ENCODE measurements at regions not wholly inside any gene's neighbourhood (a gene's known extent, or its start where the extent isn't known, plus 50 kb on each side); places are given as distances from the start of the nearest gene placed in this dataset.
"Not testable (repeated sequence)": the region's sequence is repeated elsewhere in the genome, so short reads cannot be mapped to it uniquely, and the experiment has no call there.

DNA sequence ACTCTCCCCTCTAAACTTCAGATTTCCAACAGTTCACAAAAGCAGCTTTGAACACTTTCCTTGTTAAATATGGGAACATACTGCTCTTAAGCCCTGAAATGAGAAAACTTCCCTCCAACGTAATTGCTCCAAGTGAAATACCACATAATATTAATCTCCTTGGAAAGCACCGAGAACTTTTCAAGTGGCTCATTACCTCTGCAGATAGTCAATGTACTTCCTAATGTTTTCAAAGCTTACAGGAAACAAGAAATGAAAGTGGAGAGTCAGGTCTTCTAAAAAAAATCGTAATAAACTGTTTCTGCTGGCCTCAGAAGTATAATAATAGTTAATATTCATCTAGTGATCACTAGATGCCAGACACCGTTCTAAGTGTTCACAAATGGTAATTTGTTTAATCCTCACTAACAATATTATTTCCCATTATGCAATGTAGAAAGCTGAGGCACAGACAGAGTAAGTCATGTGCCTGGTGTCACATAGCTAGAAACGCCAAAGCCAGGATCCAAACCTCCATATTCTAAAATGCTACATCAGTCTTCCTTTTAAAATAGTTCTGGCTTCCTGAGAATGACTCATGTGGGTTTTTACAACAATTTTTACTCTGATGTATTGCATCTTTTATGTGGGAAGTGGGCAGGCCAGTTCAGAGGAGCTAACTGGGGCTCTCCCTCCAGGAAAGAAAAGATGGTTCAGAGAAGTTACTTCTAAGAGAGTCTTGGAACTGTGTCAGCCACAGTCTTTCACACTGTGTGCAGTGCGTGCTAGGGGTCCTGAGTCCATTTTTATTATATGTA lies 177.2 kb downstream of the PLPPR4 start:
- CTCF ChIA-PET, result no interaction called here

DNA sequence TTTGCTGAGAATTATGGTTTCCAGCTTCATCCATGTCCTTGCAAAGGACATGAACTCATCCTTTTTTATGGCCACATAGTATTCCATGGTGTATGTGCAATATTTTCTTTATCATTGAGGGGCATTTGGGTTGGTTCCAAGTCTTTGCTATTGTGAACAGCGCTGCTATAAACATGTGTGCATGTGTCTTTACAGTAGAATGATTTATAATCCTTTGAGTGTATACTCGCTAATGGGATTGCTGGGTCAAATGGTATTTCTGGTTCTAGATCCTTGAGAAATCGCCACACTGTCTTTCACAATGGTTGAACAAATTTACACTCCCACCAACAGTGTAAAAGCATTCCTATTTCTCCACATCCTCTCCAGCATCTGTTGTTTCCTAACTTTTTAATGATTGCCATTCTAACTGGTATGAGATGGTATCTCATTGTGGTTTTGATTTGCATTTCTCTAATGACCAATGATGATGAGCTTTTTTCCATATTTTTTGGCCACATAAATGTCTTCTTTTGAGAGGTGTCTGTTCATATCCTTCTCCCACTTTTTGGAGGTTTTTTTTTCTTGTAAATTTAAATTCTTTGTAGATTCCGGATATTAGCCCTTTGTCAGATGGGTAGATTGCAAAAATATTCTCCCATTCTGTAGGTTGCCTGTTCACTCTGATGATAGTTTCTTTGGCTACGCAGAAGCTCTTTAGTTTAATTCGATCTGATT lies 180.1 kb downstream of the PLPPR4 start:
- CTCF ChIA-PET, POLR2A ChIA-PET: not testable (repeated sequence)

More for the DNA sequence above, 177.2 kb downstream of the PLPPR4 start:
- POLR2A ChIA-PET, result no interaction called here

DNA sequence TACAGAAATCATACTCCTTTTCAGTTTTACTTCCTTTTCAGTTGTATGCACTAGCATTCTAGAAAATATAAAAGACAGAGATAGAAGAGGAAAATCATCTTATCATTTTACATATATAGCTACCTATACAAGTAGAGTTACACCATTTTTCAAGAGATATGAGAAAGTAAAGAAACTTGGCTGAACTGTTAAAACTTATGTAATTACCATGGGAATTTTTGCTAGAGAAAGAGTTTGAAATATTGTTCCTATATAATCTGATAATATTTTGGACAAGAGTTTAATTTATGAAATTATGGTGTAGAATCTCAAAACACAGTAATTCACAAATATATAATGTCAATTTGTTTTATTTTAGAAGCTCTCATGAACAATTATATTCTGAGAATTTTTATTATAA lies 180.8 kb downstream of the PLPPR4 start:
- ChIA-PET POLR2A (no interaction called here), CTCF (no interaction called here)

DNA sequence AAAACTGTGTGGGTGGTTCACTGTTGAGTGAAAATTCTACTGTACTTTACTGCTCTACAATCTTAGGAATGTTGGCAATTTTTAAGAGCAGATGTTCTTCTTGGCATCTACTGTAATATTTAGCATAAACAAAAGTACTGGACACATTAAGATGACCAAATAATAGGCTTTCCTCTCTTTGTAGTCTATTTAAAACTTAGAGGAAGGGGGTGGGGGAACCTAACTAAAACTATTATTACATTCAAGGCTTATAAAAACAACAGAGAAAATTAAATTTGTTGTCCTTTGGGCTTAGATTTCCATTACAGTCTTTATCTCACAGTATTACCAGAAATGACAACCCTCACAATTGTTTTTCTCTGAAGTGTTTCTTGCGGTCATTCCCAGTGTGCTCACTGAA lies 181.2 kb downstream of the PLPPR4 start:
- ChIA-PET POLR2A (no interaction called here), CTCF (no interaction called here)

DNA sequence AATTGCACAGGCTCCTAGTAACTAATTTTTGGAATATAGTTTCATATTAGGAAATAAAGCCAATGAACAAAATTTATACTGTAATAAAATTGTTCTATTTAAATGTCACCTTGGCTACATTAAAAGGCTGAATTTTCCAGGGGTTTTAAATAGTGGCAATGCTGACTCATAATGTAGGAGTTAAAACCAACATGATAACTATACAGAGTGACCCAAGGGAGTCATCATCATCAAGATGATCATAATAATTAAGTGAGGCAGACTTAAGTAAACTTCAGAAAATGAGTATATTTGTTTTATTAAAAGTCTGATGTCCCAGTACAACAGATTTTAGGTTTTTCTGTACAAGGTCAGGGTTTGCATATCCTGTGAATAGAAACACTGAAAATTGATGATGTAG lies 183.4 kb downstream of the PLPPR4 start:
- CTCF ChIA-PET, result no interaction called here
- POLR2A ChIA-PET, result no interaction called here

DNA sequence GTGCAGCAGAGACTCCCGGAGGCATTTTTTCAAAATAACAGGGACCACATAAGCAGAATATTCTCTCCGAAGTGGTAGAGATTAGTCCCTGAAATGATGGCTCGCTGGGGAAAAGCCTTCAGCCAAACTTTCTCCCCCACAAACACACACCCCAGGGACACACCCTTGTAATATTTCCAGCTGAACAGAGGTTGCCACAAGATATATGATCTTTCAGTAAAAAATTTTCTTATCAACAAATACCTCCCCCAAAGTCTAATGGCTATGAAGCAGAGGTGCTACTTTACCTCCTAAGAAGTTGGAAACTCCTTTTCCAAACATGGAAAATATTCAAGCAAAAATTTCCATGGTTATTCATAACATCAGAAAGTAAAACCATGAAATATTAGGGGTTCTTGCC lies 190.2 kb upstream of the PALMD start:
- POLR2A ChIA-PET, result no interaction called here
- CTCF ChIA-PET, result no interaction called here

DNA sequence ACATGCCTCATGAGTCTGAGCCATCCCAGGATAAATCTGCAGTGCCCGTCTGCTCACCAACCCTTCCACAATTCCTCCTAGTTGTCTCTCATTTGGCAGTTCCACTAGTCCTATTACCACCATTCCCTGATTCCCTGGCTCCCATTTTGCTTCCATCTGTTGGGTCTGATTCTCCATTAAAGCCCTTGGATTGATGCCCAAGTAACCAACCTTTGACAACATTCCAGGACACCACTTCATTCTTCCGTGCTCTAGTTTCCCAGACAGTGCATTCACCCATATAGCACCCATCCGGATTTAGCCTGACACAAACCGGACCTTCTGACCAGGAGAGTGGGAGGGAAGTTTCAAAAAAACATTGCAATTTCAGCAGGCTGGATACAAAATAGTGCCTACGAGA lies 189.4 kb upstream of the PALMD start:
- ChIA-PET CTCF (no interaction called here), POLR2A (no interaction called here)

DNA sequence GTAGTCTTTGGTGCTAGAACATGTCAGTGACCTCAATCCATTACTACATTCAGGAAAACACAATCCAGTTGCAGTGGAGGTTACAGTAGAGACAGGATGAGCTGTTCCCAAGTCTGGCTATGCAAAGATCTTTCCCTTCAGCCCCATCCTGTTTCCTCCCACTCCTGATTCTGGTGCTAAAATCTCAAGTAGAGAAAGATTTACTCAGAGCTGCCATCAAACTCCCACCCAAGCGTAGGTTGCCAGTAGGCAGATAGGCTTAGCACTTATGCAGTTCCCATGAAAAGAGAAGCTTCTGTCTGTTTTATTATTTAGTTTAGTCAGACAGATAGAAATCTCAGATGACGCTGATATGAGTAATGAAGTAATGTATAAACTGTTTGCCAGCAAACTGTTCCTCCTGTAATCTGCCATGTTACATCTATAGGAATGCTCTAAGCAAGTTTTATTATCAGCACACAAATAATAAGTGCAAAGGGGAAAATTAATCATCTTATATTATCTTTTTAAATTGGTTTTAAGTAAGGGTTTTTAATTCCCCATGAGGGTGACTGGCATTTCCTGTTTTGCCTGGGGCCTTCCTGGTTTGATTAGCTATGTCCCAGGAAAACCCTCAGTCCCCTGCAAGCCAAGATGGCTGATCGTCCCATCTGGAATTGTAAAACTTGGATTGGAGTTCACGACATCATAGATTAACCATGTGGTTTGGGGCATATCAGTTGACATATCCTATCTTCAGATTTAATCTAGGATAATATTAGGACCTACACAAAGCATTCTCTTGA lies 188.3 kb upstream of the PALMD start:
- CTCF ChIA-PET, result no interaction called here
- POLR2A ChIA-PET, result no interaction called here

DNA sequence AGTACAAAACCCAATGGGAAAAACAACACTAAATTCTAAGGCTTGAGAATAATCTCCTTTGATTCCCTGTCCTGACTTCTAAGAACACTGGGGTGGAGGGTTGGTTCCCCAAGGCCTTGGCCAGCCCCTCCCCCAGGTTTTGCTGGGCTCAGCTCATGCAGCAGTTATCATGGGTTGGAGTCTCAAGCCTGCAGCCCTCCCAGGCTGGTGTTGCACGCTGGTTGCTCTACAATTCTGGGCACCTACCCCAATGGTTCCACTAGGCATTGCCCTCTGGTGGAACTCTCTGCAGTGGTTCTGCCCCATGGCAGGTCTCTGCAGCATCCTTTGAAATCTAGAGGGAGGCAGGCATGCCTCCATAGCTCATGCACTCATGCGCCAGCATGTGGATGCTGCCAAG lies 184.4 kb upstream of the PALMD start:
- ChIA-PET CTCF (no interaction called here), POLR2A (no interaction called here)

DNA sequence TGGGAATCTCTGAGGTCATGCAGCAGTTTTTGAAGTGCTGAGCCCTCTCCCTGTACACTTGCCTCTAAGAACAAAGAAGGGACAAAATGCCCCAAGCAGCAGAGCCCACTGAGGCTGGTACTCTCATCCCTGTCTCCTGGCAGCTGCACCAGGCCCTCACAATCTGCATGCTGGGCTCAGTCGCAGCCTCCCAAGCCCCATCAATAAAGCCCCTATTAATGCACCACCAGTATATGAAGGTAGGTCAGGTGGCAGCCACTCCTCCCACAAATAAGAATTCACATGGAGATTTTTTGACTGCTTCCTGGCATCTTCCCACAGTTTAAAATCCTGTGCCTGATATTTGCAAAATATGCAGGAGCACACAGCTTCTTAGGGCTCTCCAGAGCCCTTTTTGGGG lies 181.2 kb upstream of the PALMD start:
- ChIA-PET POLR2A (no interaction called here), CTCF (no interaction called here)

DNA sequence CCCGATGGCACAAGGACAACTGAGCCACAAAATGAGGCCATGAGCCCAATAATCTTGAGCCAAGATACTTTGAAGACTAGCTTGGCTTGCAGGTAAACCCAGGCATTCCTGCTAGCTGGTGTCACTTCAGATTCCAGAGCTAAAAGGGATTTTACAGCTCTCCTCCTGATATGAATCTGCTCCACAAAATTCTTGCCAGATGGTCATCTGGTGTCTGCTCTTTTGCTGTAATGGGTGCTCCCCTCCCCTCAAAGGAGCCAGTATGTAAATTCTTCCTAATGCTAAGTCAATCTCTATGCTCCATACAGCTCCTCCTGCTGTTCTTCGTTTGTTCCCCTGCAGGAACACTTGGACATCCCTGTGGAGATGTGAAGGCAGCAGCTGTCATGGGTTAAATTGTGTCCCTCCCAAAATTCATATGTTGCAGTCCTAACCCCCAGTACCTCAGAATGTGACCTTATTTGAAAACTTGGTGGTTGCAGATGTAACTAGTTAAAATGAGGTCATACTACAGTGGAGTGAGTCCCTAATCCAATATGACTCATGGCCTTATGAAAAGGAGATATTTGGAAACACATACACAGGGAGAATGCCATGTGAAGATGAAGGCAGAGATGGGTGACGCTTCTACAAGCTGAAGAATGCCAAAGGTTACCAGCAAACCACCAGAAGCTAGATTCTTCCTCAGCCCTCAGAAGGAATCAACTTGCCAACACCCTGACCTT lies 180.6 kb upstream of the PALMD start:
- POLR2A ChIA-PET, result no interaction called here
- CTCF ChIA-PET, result no interaction called here

DNA sequence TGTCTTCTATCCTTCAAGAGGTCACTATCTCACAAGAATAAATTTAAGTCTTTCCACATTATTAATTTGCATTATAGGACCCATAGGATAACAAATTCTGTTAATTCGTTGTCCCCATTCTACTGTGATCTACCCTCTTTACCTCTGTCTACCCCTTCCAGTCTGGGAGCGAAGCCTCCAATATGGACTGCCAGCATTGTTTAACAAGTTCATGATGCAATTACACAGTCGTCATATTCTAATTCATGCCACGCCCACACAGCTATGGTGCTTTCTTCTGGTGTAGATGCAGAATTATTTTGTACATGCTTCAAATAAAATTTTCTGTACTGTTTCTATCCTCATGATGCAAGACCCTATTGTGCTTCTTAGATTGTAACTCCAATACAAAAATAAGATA lies 178.3 kb upstream of the PALMD start:
- ChIA-PET POLR2A (no interaction called here), CTCF (no interaction called here)

DNA sequence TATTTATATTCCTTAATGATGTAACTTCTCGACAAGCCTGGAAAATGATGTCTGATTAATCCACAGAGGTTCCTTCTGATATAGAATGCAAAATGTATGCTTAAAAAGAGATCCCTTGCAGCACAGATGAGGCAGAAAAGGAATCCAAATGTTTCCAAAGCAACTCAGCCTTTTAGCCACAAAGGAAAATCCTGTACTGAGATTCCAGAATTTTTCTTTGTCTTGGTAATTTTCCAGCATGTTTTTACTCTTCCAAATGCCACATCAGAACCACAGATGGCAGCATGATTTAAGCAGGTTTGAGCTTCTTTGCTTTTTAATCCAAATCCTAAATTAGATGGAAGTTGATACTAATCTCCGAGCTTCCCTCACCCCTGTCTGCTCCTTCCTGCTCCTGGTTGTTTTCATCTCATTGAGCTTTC lies 176.4 kb upstream of the PALMD start:
- POLR2A ChIA-PET, result no interaction called here
- CTCF ChIA-PET, result interaction anchor here (0.7 kb wide), 1 partner anchor 168 kb away, joined by 3 read pairs; no protein-coding TSS in a partner anchor

DNA sequence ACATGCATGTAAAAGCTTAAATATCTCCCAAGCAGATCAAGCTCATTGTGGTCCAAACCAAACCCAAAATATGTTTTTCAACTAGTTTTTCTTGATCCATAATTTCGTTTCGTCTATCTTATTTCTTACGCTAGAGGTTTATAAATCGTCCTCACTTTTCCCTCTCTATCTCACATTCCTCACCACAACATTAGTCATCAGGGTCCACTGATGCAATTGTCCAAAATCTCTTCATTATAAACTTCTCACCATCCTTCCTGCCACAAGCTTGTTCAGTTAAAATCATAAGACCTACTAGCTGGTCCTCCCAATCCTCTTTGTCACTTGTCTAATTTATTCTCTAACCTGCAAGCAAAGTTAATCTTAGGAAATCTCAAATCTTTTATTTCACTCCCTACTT lies 173.0 kb upstream of the PALMD start:
- ChIA-PET CTCF (no interaction called here), POLR2A (no interaction called here)

DNA sequence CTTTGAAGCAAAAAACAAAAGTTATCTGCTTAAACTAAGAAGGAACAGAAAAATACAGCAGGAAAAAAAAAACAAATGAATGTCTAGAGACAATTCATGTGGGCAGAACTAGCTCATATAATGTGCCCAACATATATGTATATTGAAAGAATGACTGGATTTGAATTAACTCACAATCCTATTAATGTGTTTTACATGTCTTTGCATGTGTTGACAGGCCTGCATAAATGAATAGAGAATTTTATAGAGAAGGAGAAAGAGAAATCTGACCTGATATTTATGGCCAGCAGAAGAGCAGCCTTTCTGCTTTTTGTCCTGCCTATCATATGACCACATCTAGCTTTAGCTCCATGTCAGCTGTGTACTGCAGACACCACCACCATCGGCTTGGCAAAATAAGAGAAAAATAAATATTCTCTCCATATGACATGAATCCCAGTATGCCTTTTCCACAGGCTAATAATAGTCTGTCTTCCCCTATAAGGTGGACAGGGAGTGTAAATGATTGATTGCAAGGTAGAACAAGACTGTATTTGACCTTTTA lies 171.5 kb upstream of the PALMD start:
- ChIA-PET POLR2A (no interaction called here), CTCF (no interaction called here)

DNA sequence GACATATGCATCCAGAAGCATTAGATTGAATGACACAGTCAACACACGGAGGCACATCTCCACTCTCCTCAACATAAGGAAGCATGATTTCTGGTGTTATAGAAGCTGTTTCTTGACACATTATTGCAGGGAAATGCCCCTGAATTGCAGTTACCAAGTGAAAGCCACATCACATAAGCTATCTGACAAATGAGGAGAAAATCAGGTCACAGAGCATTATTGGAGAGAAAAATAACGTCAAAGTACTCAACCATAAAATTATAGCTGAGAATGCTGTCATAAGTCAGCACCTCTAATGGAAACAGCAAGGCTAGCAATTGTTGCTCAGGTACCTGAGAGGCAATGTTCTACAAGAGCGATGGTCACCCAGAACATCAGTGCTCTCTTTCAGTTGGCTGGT lies 169.9 kb upstream of the PALMD start:
- CTCF ChIA-PET, result no interaction called here

DNA sequence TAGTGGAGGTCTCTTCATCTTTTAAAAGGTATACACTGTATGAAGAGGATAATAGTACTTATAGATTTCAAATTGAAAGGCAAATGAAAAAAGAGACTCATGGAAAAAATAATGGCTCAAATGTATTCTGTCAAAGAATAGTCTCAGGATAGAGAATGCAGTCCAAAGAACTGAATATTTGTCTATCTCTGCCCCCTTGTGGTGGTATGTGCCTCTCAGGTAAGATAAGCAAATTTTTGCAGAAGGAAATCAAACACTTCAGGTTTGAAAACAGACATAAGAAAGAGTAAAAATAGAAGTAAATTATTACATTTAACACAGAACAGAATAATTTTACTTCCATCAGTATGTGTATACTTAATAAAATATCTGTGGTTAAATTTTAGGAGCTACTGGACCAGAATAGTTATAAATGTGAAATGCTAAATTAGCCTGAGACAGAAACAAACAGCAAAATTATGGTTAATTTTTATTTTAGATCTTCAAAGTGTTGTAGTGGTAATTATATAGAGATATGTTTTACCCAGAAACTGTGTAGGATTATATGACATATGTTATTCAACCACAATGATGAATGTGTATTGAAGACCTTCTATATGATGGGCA lies 164.4 kb upstream of the PALMD start:
- POLR2A ChIA-PET, result no interaction called here
- CTCF ChIA-PET, result interaction anchor here (0.9 to 1.2 kb wide), 2 partner anchors 11 to 15 kb away, joined by 3 to 4 read pairs; no protein-coding TSS in a partner anchor

More for the DNA sequence above, 169.9 kb upstream of the PALMD start:
- POLR2A ChIA-PET, result no interaction called here

DNA sequence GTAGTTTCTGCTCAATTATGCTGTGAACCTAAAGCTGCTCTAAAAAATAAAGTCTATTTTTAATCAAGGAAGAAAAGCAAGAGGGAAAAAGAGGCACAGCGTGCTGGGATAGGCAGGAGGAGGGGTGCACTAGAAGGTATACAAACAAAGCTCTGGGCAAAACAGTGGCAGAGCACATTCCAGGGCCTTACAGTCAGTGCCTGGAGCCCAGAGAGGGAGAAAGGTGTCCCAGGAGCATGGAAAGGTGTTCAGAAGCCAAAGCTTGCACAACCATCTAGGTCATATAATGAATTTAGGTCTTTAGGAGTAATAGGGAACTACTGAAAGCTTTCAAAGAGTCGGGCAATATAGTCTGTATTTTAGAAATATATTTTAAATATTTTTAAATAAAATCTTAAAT lies 163.6 kb upstream of the PALMD start:
- CTCF ChIA-PET, result interaction anchor here (0.9 kb wide), 1 partner anchor 15 kb away, joined by 3 read pairs; no protein-coding TSS in a partner anchor
- POLR2A ChIA-PET, result no interaction called here

DNA sequence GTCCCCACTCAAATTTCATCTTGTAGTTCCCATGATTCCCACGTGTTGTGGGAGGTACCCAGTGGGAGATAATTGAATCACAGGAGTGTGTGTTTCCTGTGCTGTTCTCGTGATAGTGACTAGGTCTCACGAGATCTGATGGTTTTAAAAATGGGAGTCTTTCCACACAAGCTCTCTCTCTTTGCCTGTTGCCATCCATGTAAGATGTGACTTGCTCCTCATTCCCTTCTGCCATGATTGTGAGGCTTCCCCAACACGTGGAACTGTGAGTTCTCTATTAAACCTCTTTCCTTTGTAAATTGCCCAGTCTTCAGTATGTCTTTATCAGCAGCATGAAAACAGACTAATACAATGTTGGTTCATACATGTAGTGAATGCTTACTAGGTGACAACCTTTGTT lies 163.2 kb upstream of the PALMD start:
- ChIA-PET POLR2A (no interaction called here), CTCF (no interaction called here)

DNA sequence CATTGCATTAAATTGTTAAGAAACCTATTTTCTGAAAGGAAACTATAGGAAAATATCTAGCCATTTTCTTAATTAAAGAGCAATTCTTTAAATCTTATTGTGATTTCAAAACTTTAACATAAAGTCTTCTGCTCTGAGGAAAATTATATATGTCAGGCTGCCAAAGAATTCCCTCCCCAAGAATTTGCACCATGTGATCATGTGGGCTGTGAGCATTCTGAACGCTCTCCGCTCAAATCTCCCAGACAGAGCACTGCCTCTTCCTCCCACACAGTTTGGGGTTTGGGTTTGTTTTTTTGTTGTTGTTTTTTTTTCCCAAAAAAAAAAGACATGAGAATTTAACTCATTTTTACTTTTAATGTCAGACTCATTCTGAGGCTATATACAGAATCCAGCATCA lies 155.9 kb upstream of the PALMD start:
- POLR2A ChIA-PET, result no interaction called here
- CTCF ChIA-PET, result no interaction called here

All from activated CD8-positive, alpha-beta memory T cell treated with anti-CD3 and anti-CD28 coated beads for 36 hours (primary cell).